ENCODE measurements at regions not wholly inside any gene's neighbourhood (a gene's known extent, or its start where the extent isn't known, plus 50 kb on each side); places are given as distances from the start of the nearest gene placed in this dataset.
"Not testable (repeated sequence)": the region's sequence is repeated elsewhere in the genome, so short reads cannot be mapped to it uniquely, and the experiment has no call there.

DNA sequence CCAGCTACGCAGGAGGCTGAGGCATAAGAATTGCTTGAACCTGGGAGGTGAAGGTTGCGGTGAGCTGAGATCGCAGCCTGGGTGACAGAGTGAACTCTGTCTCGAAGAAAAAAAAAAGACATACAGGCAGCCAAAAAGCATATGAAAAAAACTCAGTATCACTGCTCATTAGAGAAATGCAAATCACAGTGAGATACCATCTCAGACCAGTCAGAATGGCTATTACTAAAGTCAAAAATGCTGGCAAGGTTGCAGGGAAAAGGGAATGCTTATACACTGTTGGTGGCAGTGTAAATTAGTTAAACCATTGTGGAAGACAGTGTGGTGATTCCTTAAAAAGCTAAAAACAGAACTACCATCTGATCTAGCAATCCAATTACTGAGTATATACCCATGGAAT lies 123.1 kb downstream of the CHIC2 start:
- in situ Hi-C loops (cut with HindIII; ENCODE audit: low sequenced_read_pairs): no loop called here
- TF ChIP-seq, protein P1, sequence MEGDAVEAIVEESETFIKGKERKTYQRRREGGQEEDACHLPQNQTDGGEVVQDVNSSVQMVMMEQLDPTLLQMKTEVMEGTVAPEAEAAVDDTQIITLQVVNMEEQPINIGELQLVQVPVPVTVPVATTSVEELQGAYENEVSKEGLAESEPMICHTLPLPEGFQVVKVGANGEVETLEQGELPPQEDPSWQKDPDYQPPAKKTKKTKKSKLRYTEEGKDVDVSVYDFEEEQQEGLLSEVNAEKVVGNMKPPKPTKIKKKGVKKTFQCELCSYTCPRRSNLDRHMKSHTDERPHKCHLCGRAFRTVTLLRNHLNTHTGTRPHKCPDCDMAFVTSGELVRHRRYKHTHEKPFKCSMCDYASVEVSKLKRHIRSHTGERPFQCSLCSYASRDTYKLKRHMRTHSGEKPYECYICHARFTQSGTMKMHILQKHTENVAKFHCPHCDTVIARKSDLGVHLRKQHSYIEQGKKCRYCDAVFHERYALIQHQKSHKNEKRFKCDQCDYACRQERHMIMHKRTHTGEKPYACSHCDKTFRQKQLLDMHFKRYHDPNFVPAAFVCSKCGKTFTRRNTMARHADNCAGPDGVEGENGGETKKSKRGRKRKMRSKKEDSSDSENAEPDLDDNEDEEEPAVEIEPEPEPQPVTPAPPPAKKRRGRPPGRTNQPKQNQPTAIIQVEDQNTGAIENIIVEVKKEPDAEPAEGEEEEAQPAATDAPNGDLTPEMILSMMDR (IDR thresholded peaks at IDR 0.05; ENCODE audit: low read depth, low read length): no peak
- no peak for DNase-seq (ENCODE audit: low read depth, low spot score)
- no peak overlapping the region for H3K4me3 ChIP-seq (ENCODE audit: low read depth, low read length)

DNA sequence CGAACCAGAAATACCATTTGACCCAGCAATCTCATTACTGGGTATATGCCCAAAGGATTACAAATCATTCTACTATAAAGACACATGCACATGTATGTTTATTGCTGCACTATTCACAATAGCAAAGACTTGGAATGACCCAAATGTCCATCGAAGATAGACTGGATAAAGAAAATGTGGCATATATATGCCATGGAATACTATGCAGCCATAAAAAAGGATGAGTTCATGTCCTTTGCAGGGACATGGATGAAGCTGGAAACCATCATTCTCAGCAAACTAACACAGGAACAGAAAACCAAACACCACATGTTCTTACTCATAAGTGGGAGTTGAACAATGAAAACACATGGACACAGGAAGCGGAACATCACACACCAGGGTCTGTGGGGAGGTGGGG lies 124.5 kb downstream of the CHIC2 start:
- DNase-seq (ENCODE audit: low read depth, low spot score); H3K4me3 ChIP-seq (ENCODE audit: low read depth, low read length); in situ Hi-C loops (cut with HindIII; ENCODE audit: low sequenced_read_pairs): not testable (repeated sequence)

DNA sequence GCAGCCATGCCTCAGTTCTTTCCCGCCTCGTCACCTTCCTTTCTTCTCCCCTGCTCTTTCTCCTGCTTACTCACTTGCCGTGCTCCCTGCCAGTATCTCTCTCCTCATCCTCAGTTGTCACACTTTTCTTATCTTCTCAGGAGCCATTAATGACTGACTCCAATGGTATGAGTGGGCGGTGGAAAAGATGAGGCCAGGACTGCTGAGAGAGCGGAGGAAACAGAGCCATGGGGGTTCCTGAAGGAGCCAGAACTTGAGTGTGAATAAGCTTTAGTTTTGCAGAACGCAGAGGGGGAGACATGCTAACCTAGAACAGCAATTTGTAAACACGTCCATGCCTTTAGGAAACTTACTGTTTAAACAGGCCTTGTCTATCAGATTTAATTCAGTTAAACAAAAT lies 126.5 kb downstream of the CHIC2 start:
- H3K4me3 ChIP-seq (ENCODE audit: low read depth, low read length): no peak overlapping the region
- TF ChIP-seq, protein P1 (IDR thresholded peaks at IDR 0.05; ENCODE audit: low read depth, low read length): no peak
- DNase-seq (ENCODE audit: low read depth, low spot score): peak; percentile 89
- in situ Hi-C loops (cut with HindIII; ENCODE audit: low sequenced_read_pairs): no loop called here

DNA sequence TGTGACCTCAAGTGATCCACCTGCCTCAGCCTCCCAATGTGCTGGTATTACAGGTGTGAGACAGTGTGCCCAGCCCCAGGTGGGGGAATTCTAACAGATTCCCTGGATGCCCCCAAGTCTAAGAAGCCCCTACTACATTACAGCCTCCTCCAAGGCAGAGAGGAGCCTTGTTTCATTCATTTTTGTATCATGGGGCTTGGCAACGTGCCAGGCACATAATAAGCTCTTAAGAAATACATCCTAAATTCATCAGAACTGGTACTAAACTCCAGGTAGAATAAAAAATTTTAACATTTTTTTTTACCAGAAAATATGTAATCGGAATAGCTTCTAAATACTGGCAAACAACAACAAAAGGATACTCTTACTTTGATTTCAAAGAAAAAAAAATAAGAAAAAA lies 127.1 kb downstream of the CHIC2 start:
- TF ChIP-seq, protein P1 (IDR thresholded peaks at IDR 0.05; ENCODE audit: low read depth, low read length): no peak
- in situ Hi-C loops (cut with HindIII; ENCODE audit: low sequenced_read_pairs): no loop called here
- no peak overlapping the region for H3K4me3 ChIP-seq (ENCODE audit: low read depth, low read length)
- no peak for DNase-seq (ENCODE audit: low read depth, low spot score)

DNA sequence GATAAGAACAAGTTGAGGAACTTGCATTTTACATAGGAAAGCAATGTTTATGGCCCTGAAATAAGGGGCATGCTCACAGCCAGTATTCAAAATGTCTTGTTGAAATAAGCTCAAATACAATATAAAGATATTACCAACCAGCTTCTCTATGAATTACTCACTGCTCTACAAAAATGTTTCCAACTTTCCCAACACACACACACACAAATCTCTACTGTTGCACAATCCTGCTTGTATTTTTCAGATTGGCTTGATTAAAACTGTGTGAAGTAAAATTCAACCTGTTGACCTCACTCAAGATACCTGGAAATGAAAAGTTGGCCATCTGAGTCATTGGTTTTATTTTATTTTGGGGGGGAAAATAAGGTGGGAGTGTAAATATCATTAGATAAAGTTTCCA lies 128.6 kb downstream of the CHIC2 start:
- in situ Hi-C loops (cut with HindIII; ENCODE audit: low sequenced_read_pairs): no loop called here
- no peak overlapping the region for H3K4me3 ChIP-seq (ENCODE audit: low read depth, low read length)
- DNase-seq (ENCODE audit: low read depth, low spot score): peak; percentile 33
- TF ChIP-seq, protein P1 (IDR thresholded peaks at IDR 0.05; ENCODE audit: low read depth, low read length): no peak

DNA sequence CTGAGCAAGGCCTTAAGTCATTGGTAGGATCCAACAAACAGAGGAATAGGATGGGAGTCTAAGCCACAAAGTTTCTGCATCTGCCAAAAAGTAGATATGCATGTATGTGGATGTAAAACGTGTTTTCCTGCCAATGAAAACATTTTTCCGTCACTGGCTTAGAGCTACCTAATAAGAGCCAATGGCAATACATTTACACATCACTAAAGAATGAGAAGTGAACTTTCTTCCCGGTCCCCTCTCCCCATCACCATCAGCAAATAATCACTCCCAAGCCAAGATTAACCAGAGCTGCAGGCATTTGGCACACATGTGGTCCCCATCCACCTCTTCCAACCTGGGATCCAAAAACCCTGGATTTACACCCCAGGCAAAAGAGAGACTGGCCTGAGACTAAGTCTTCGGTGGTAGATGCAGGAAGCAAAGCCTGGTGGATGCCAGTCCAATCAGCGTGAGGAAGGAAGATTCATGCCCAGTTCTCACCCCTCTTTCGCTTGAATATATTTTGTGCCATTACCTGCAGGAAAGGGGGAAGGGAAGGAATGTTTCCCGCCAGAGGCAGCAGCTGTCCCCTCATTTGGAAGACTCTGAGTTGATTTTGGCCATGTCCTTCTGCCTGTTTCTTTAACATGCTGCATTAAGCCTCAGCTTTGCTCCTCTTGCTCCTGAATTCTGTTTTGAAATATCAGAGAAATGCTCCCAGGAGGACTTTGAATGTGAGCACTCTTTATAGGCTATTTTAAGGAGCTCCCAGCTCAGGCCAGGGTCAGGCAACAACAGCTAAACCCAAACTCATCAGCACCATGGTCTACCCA lies 131.4 kb downstream of the CHIC2 start:
- DNase-seq (ENCODE audit: low read depth, low spot score): peak; percentile 97
- TF ChIP-seq, protein P1 (IDR thresholded peaks at IDR 0.05; ENCODE audit: low read depth, low read length): no peak
- H3K4me3 ChIP-seq (ENCODE audit: low read depth, low read length): no peak overlapping the region
- in situ Hi-C loops (cut with HindIII; ENCODE audit: low sequenced_read_pairs): no loop called here

DNA sequence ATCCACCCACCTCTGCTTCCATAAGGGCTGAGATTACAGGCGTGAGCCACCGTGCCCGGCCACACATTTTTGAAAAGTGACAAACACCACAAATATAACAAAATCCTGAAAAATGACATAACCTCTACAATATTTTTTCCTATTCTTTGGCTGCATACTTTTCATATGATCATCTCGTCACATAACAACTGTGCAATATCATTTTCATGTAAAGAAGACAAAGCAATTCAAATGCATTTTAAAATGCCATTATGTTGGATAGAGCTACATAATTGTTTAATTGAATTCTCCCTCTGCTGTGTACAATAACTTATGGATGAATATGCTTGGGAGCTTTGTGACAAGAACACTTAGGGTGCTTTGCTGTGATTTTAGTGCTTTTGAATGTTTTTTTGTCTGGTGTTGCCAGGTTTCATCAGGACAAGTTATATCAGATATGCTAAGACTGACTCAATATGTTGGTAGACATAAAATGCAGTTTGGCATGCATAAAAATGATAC lies 132.9 kb downstream of the CHIC2 start:
- H3K4me3 ChIP-seq (ENCODE audit: low read depth, low read length): no peak overlapping the region
- no peak for DNase-seq (ENCODE audit: low read depth, low spot score)
- TF ChIP-seq, protein P1 (IDR thresholded peaks at IDR 0.05; ENCODE audit: low read depth, low read length): no peak
- in situ Hi-C loops (cut with HindIII; ENCODE audit: low sequenced_read_pairs): no loop called here

Data from astrocyte of the spinal cord (primary cell).